ENCODE measurements at regions not wholly inside any gene's neighbourhood (a gene's known extent, or its start where the extent isn't known, plus 50 kb on each side); places are given as distances from the start of the nearest gene placed in this dataset.

DNA sequence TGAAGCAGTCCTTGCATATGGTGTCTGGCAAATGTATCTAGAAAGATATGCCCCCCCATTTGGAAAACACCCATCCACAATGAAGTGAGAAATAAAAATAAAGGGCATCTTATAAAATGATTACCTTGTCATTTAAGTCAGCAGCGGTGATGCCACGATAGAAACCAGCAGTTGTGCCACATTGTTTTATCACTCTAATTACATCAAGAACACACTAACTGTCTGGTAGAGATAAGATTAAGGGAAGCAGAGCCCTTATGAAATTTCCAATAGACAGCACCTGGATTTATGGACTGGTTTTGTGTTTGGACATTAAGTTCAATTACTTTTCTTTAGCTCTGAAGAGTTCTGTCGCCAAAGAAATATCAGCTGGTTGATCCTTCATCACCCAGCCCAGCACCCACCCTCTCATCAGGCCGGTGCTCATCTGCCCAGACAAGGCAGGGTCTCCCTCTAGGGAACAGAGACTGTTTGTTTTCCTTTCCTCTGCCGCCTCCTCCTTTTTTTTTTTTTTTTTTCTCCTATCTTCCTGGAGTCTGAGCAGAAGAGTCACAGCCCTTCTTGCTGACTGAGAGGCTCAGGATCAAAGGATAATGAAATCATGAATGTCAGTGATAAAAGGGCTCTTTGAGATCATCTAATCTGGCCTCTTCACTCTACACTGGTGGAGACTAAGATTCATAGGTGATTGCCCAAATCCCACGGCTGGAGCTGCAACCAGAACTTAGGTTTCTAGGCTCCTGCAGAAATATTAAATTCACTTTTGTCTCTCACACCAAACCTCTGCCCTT lies 464.1 kb downstream of the NTRK3 start:
- no peak for DNase-seq (ENCODE audit: low read depth in 1 of 2, low spot score in 1 of 2)
- Histone ChIP-seq H3K4me3 (no peak overlapping the region), H3K27ac (no peak overlapping the region), H3K4me1 (ENCODE audit: low read depth) (no peaks in the 10 kb centered on the region), H3K27me3 (peaks cover 7% of the 10 kb centered on the region), H3K9me3 (ENCODE audit: low read depth) (no peaks in the 10 kb centered on the region), H3K36me3 (no peaks in the 10 kb centered on the region)
- TF ChIP-seq, protein P1, sequence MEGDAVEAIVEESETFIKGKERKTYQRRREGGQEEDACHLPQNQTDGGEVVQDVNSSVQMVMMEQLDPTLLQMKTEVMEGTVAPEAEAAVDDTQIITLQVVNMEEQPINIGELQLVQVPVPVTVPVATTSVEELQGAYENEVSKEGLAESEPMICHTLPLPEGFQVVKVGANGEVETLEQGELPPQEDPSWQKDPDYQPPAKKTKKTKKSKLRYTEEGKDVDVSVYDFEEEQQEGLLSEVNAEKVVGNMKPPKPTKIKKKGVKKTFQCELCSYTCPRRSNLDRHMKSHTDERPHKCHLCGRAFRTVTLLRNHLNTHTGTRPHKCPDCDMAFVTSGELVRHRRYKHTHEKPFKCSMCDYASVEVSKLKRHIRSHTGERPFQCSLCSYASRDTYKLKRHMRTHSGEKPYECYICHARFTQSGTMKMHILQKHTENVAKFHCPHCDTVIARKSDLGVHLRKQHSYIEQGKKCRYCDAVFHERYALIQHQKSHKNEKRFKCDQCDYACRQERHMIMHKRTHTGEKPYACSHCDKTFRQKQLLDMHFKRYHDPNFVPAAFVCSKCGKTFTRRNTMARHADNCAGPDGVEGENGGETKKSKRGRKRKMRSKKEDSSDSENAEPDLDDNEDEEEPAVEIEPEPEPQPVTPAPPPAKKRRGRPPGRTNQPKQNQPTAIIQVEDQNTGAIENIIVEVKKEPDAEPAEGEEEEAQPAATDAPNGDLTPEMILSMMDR (IDR thresholded peaks at IDR 0.05; ENCODE audit: low read depth, low read length) = no peak

DNA sequence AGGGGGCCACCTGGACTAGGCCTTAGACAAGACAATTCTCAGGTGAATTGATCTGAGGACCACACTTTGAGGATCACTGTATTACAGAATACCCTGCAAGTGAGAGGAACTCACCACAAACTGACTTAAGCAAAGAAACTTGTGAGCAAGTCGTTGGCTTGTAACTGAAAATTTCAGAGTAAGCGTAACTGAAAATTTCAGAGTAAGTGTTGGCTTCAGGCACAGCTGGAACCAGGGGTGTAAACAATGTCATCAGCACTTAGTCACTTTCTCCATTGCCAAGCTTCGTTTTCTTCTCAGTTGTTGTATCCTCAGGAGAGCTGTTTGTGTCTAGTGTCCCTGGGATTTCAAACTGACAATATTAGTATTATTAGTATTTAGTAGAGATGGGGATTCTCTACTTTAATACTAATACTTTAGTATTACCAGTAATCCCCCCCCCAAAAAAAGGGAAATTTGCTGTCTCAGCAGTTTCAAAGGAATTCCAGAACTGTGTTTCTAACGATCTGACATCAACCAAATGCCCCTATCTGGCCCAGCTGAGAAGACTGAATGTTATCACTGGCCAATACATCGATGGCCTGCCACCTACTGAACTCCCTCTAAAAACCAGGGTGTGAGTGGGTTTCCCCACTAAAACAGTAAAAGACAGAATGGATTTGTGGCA lies 474.4 kb downstream of the NTRK3 start:
- no peak for DNase-seq (ENCODE audit: low read depth in 1 of 2, low spot score in 1 of 2)

DNA sequence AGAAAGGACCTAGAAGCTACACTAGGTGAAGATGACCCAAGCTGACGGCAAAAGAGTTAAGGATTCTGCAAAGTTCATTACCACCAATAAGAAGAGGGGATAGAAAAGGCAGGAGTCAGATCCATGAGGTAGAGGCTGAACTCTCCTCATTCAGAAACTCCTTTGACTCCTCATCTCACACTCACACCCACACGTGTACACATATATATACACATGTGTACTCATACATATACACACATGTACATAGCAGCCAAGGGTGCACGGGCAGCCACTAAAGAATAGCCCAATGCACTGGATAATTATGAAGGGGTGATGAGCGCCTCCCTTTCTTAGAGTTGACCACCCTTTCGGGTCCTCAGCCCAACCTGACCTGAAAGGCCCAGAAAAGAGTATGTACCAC lies 476.8 kb downstream of the NTRK3 start:
- no peaks in the 10 kb centered on the region for H3K9me3 ChIP-seq (ENCODE audit: low read depth)
- H3K27me3 ChIP-seq = no peaks in the 10 kb centered on the region
- no peak overlapping the region for H3K4me3 ChIP-seq
- H3K36me3 ChIP-seq = no peaks in the 10 kb centered on the region
- no peak for DNase-seq (ENCODE audit: low read depth in 1 of 2, low spot score in 1 of 2)
- no peaks in the 10 kb centered on the region for H3K4me1 ChIP-seq (ENCODE audit: low read depth)
- H3K27ac ChIP-seq = no peak overlapping the region
- TF ChIP-seq, protein P1 (IDR thresholded peaks at IDR 0.05; ENCODE audit: low read depth, low read length) = no peak

More for the DNA sequence above, 474.4 kb downstream of the NTRK3 start:
- H3K27ac ChIP-seq = no peak overlapping the region
- H3K4me3 ChIP-seq = no peak overlapping the region
- H3K36me3 ChIP-seq = no peaks in the 10 kb centered on the region
- TF ChIP-seq, protein P1 (IDR thresholded peaks at IDR 0.05; ENCODE audit: low read depth, low read length) = no peak
- H3K9me3 ChIP-seq (ENCODE audit: low read depth) = no peaks in the 10 kb centered on the region
- no peaks in the 10 kb centered on the region for H3K4me1 ChIP-seq (ENCODE audit: low read depth)
- no peaks in the 10 kb centered on the region for H3K27me3 ChIP-seq

DNA sequence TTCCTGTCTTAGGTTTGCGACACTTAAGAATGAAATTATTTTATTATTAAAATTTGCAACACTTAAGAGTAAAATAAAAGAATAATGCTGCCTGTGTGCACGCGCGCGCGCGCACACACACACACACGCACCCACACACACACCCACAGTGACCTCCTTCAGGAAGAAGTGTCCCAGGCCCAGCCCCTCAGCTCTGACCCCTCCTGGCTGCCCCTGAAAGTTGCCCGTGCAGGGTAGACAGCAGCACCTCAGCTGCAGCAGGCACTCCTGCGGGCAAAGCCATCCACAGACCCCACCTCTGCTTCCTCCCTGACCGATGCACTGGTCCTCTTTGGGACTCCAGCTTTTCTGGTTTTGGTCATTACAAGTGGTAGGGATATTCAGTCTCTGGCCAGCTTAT lies 478.2 kb downstream of the NTRK3 start:
- no peaks in the 10 kb centered on the region for H3K9me3 ChIP-seq (ENCODE audit: low read depth)
- H3K4me1 ChIP-seq (ENCODE audit: low read depth) = no peaks in the 10 kb centered on the region
- no peak for DNase-seq (ENCODE audit: low read depth in 1 of 2, low spot score in 1 of 2)
- no peak overlapping the region for H3K4me3 ChIP-seq
- H3K27ac ChIP-seq = no peak overlapping the region
- TF ChIP-seq, protein P1 (IDR thresholded peaks at IDR 0.05; ENCODE audit: low read depth, low read length) = no peak
- no peaks in the 10 kb centered on the region for H3K27me3 ChIP-seq
- no peaks in the 10 kb centered on the region for H3K36me3 ChIP-seq

DNA sequence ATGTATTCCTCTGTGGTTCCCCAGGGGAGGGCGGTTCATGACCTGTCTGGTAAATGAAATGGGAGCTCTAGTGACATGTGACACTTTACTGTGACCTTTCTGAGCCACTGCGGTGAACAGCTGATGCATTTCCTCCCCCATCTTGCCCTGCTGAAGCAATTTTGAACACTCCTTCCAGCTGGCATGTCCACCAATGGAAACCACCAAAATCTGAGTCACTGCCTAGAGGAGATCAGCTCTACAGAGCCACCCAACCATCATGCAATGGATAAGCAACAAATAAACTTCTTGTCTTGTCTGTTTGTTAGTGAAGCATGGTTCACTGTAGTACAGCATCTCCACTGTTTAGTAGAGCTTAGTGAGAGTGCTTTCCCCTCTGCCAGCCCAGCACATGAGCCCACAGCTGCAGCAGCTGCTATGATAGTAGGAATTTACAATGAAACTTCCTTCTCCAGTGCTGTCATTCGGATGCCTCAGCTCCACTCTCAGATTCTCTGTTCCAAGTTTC lies 479.4 kb downstream of the NTRK3 start:
- Histone ChIP-seq H3K27ac (no peak overlapping the region), H3K4me3 (no peak overlapping the region), H3K36me3 (no peaks in the 10 kb centered on the region), H3K27me3 (no peaks in the 10 kb centered on the region), H3K9me3 (ENCODE audit: low read depth) (no peaks in the 10 kb centered on the region), H3K4me1 (ENCODE audit: low read depth) (no peaks in the 10 kb centered on the region)
- peak in 1 of 2 donors; percentile 42 for DNase-seq (ENCODE audit: low read depth in 1 of 2, low spot score in 1 of 2)
- TF ChIP-seq, protein P1 (IDR thresholded peaks at IDR 0.05; ENCODE audit: low read depth, low read length) = no peak

All from cardiac muscle cell (in vitro differentiated cells and primary cell).